ENCODE measurements at regions not wholly inside any gene's neighbourhood (a gene's known extent, or its start where the extent isn't known, plus 50 kb on each side); places are given as distances from the start of the nearest gene placed in this dataset.

GRCh38 chr2:67256892-67257291 is 140.2 kb upstream of the ETAA1 start:
- no peak for DNase-seq

- no peak for DNase-seq
Observed at GRCh38 chr2:67258122-67258521, 139.0 kb upstream of the ETAA1 start.

- no peak for DNase-seq
Observed at GRCh38 chr2:67258831-67259230, 138.3 kb upstream of the ETAA1 start.

GRCh38 chr2:67259556-67260342 is 137.4 kb upstream of the ETAA1 start:
- DNase-seq = no peak

GRCh38 chr2:67260343-67261277 is 136.5 kb upstream of the ETAA1 start:
- DNase-seq = no peak

GRCh38 chr2:67267241-67267640 is 129.9 kb upstream of the ETAA1 start:
- no peak for DNase-seq

GRCh38 chr2:67268797-67269196 is 128.3 kb upstream of the ETAA1 start:
- DNase-seq = no peak

GRCh38 chr2:67272195-67272594 is 124.9 kb upstream of the ETAA1 start:
- no peak for DNase-seq

- DNase-seq = no peak
Observed at GRCh38 chr2:67277450-67277849, 119.7 kb upstream of the ETAA1 start.

- DNase-seq = no peak
Observed at GRCh38 chr2:67281101-67281500, 116.0 kb upstream of the ETAA1 start.

GRCh38 chr2:67283641-67284040 is 113.5 kb upstream of the ETAA1 start:
- DNase-seq = no peak

- no peak for DNase-seq
Observed at GRCh38 chr2:67286981-67287759, 110.0 kb upstream of the ETAA1 start.

- DNase-seq = no peak
Observed at GRCh38 chr2:67289271-67289670, 107.9 kb upstream of the ETAA1 start.

GRCh38 chr2:67289921-67290371 is 107.2 kb upstream of the ETAA1 start:
- DNase-seq = no peak

- no peak for DNase-seq
Observed at GRCh38 chr2:67290451-67291290, 106.5 kb upstream of the ETAA1 start.

- no peak for DNase-seq
Observed at GRCh38 chr2:67294218-67294617, 102.9 kb upstream of the ETAA1 start.

GRCh38 chr2:67295406-67295805 is 101.7 kb upstream of the ETAA1 start:
- no peak for DNase-seq

- DNase-seq = no peak
Observed at GRCh38 chr2:67295851-67296250, 101.3 kb upstream of the ETAA1 start.

GRCh38 chr2:67304300-67304890 is 92.7 kb upstream of the ETAA1 start:
- no peak for DNase-seq

- DNase-seq = no peak
Observed at GRCh38 chr2:67309281-67309680, 87.9 kb upstream of the ETAA1 start.

GRCh38 chr2:67311536-67311935 is 85.6 kb upstream of the ETAA1 start:
- DNase-seq = no peak

- no peak for DNase-seq
Observed at GRCh38 chr2:67312871-67313270, 84.3 kb upstream of the ETAA1 start.
